NB4 (cell line): ENCODE measurements at regions not wholly inside any gene's neighbourhood (a gene's known extent, or its start where the extent isn't known, plus 50 kb on each side); places are given as distances from the start of the nearest gene placed in this dataset.
"Not testable (repeated sequence)": the region's sequence is repeated elsewhere in the genome, so short reads cannot be mapped to it uniquely, and the experiment has no call there.

Experiments used
- DNase-seq: peaks from one replicate; pipeline ENCODE4 v3.0.0; 2010; ENCODE audit warnings: low read depth
- H3K4me3 ChIP-seq: one replicate; pipeline ENCODE4 v1.5.1; 2011; ENCODE audit warnings: mild to moderate bottlenecking, low read depth, low read length, moderate library complexity
- MYC ChIP-seq: IDR thresholded peaks from 2 replicates; pipeline ENCODE4 v1.6.1; 2011; ENCODE audit warnings: low read depth, low read length
- POLR2A ChIP-seq: IDR thresholded peaks from 2 replicates; pipeline ENCODE4 v1.6.1; 2011; ENCODE audit warnings: mild to moderate bottlenecking; ENCODE audit not compliant: insufficient read length; ENCODE audit errors: extremely low read depth
- TF ChIP-seq, protein P1 (sequence below): IDR thresholded peaks from one replicate; pipeline ENCODE4 v1.5.1; 2012; ENCODE audit warnings: low read depth, low read length
- TF ChIP-seq, protein P2 (sequence below): IDR thresholded peaks from 2 replicates; pipeline ENCODE4 v1.6.1; 2011; ENCODE audit warnings: low read depth, low read length

DNA sequence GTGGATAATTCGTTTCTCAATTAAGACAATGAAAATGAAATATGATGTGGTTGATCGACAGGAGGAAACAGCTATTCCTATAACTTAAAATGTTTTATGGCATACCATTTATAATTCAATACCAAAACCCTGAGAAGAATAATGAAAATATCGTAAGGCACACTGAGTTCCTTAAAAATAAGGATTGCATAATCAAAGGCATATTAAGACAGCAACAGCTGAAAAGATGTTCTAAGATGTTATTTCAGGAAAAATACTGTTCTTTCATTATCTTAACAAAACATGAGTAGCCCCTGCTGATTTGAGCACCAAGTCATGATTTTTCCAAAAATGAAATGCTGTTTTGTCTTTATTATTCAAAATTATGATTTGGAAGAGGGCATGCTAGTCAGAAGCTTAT, 189.4 kb upstream of the ALG10 start:
- no peak for TF ChIP-seq POLR2A
- TF ChIP-seq, protein P1, sequence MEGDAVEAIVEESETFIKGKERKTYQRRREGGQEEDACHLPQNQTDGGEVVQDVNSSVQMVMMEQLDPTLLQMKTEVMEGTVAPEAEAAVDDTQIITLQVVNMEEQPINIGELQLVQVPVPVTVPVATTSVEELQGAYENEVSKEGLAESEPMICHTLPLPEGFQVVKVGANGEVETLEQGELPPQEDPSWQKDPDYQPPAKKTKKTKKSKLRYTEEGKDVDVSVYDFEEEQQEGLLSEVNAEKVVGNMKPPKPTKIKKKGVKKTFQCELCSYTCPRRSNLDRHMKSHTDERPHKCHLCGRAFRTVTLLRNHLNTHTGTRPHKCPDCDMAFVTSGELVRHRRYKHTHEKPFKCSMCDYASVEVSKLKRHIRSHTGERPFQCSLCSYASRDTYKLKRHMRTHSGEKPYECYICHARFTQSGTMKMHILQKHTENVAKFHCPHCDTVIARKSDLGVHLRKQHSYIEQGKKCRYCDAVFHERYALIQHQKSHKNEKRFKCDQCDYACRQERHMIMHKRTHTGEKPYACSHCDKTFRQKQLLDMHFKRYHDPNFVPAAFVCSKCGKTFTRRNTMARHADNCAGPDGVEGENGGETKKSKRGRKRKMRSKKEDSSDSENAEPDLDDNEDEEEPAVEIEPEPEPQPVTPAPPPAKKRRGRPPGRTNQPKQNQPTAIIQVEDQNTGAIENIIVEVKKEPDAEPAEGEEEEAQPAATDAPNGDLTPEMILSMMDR = no peak
- TF ChIP-seq, protein P2, sequence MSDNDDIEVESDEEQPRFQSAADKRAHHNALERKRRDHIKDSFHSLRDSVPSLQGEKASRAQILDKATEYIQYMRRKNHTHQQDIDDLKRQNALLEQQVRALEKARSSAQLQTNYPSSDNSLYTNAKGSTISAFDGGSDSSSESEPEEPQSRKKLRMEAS = no peak
- TF ChIP-seq MYC = no peak
- DNase-seq = no peak
- H3K4me3 ChIP-seq = no peak overlapping the region

DNA sequence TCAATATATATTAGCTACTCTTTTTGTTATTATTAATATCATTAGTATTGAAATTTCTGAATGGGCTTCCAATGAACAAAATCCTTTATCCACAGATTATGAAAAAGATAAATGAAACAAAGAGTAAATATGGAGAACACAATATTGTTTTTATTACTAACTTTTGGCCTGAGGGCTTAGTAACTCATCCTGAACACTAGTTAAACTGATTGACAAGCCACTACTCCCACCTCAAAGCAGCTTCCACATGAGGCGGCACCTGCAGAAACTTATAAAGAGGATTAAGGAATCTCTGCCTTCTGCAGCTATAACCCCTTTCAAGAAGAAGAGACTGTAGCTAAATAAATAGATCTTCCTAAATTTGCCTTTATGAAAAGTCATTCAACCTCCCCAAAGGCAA, 187.6 kb upstream of the ALG10 start:
- no peak for DNase-seq
- H3K4me3 ChIP-seq = no peak overlapping the region
- no peak for TF ChIP-seq POLR2A
- TF ChIP-seq, protein P1 = no peak

DNA sequence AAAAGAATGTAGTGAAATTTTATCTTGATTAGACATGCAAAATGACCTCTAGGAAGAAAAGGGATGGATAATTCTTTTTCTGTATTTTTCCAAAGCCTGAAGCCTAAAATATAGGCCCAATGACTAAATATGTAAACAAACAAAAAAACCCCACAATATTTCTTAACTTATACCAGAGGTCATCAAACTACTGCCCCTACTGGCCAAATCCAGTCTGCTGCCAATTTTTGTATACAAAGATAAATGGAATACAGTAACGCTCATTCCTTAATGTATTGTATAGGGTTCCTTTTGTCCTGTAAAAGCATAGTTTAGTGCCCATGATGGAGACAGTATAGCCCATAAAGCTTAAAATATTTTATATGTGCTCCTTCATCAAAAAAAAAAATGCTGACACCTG, 145.7 kb upstream of the ALG10 start:
- DNase-seq = no peak
- H3K4me3 ChIP-seq = no peak overlapping the region
- TF ChIP-seq, protein P2 = no peak
- no peak for TF ChIP-seq MYC
- TF ChIP-seq, protein P1 = peak; percentile 30

DNA sequence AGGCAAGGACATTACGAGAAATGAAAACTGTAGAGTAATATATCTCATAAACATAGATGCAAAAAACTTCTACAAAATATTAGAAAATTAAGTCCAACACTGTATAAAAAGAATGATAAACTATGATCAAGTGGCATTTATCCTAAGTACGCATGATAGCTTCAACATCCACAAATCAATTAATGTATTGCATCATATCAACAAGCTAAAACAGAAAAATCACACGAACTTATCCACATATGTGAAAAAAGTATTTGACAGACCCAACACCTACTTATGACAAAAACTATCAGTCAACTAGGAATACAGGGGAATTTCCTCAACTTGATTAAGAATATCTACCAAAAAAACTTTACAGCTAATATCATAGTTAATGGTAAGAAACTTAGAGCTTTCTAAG, 129.9 kb upstream of the ALG10 start:
- DNase-seq = no peak
- H3K4me3 ChIP-seq = no peak overlapping the region
- no peak for TF ChIP-seq MYC
- TF ChIP-seq, protein P2 = no peak
- TF ChIP-seq, protein P1 = no peak
- no peak for TF ChIP-seq POLR2A

DNA sequence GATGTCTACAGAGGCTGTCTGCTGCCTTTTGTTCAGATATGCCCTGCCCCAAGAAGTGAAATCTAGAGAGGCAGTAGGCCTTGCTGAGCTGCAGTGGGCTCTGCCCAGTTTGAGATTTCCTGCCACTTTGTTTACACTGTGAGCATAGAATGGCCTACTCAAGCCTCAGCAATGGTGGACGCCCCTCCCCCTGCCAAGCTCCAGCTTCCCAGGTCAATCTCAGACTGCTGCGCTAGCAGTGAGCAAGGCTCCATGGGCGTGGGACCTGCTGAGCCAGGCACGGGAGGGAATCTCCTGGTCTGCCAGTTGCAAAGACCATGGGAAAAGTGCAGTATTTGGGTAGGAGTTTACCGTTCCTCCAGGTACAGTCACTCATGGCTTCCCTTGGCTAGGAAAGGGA, 101.8 kb upstream of the ALG10 start:
- not testable (repeated sequence) for H3K4me3 ChIP-seq, DNase-seq

DNA sequence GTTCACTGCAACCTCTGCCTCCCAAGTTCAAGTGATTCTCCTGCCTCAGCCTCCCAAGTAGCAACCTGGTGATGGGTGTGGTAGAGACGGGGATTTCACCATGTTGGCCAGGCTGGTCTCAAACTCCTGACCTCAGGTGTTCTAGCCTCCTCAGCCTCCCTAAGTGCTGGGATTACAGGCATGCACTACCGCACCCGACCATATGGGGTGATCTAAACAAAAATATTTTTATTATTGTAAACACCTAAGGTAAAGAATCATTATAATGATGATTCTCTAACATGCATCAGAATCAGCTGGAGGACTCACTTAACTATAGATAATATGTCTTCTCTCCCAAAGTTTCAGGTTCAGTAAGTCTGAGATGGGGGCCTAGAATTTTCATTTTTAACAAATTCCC, 96.2 kb upstream of the ALG10 start:
- no peak for DNase-seq
- H3K4me3 ChIP-seq = no peak overlapping the region
- TF ChIP-seq, protein P2 = no peak
- TF ChIP-seq, protein P1 = peak; percentile 4

DNA sequence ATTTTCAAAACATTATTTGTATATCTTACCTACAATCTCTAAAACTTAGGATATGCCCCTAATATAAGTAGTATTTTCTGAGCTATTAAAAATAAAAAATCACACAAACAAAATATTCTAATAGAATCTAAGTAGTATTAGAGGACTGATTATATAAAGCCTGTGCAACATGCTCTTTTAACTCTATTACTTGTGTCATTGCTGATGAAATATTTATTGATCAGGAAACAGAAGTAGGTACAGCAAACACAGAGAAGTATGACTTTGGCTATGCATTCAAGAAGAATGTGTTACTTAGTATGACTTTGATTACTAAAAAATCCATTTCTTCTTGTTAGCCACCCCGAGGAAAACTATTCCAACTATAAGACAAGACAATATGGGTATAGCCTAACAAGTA, 84.6 kb upstream of the ALG10 start:
- H3K4me3 ChIP-seq = not testable (repeated sequence)

More for the DNA sequence above, 84.6 kb upstream of the ALG10 start:
- not testable (repeated sequence) for DNase-seq
